ENCODE measurements at regions not wholly inside any gene's neighbourhood (a gene's known extent, or its start where the extent isn't known, plus 50 kb on each side); places are given as distances from the start of the nearest gene placed in this dataset.

DNA sequence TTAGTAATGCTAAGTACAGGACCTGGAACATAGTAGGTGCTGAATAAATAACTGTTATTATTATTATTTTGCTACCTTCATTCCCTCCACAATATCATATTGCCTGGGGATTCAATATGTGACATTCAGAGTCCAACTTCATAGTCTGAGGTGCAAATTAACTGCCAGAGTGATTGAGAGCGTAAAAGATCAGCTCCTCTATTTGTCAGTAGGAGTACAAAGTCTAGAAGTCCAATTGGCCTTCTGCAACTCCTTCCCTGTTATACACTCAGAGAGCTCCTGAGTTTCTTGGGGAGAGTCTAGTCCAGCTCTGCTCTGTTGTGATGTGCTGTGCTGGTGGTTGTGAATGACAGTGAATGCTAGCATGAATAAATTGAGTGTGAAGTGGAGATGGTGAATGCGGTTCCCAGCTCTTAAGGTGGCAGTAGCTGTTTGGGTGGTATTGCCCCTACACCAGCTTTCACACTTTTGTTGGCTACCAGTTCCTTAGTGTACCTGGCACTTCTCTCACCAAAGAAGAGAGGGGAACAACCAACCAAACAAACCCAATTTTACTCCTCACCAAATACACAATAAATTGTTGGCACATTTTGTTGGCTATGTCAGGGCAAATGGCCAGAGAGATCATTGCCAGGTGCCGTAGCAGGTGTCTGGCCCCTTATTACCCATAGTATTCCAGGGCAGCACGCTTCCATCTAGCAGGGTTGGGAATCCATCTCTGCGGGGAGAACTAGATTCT lies 270.1 kb upstream of the TBL1XR1 start:
- Histone ChIP-seq H3K27ac (no peak overlapping the region), H3K27me3 (no peaks in the 10 kb centered on the region), H3K9me3 (no peaks in the 10 kb centered on the region), H3K4me3 (no peak overlapping the region), H3K36me3 (no peaks in the 10 kb centered on the region), H3K4me1 (peaks cover 0 to 40% of the 10 kb centered on the region in 2 donors)
- intact Hi-C loops (cut with DNase I; ENCODE audit: low total_unique reads) = loop anchor here (5.0 to 10.0 kb wide), 2 partner anchors 110 to 217 kb away; no protein-coding TSS in a partner anchor
- TF ChIP-seq, protein P1, sequence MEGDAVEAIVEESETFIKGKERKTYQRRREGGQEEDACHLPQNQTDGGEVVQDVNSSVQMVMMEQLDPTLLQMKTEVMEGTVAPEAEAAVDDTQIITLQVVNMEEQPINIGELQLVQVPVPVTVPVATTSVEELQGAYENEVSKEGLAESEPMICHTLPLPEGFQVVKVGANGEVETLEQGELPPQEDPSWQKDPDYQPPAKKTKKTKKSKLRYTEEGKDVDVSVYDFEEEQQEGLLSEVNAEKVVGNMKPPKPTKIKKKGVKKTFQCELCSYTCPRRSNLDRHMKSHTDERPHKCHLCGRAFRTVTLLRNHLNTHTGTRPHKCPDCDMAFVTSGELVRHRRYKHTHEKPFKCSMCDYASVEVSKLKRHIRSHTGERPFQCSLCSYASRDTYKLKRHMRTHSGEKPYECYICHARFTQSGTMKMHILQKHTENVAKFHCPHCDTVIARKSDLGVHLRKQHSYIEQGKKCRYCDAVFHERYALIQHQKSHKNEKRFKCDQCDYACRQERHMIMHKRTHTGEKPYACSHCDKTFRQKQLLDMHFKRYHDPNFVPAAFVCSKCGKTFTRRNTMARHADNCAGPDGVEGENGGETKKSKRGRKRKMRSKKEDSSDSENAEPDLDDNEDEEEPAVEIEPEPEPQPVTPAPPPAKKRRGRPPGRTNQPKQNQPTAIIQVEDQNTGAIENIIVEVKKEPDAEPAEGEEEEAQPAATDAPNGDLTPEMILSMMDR (IDR thresholded peaks at IDR 0.05 in 4 of 5, conservative IDR thresholded peaks at IDR 0.05 in 1 of 5) = no peak
- no peak for TF ChIP-seq POLR2A (IDR thresholded peaks at IDR 0.05)
- in situ Hi-C loops (cut with MboI; ENCODE audit: low sequenced_read_pairs in 4 of 4) = loop anchor here in 1 of 4 donors (25.0 kb wide), 1 partner anchor 280 kb away; the partner anchor contains the start of gene TBL1XR1
- no peak for DNase-seq
- ATAC-seq = no peak

DNA sequence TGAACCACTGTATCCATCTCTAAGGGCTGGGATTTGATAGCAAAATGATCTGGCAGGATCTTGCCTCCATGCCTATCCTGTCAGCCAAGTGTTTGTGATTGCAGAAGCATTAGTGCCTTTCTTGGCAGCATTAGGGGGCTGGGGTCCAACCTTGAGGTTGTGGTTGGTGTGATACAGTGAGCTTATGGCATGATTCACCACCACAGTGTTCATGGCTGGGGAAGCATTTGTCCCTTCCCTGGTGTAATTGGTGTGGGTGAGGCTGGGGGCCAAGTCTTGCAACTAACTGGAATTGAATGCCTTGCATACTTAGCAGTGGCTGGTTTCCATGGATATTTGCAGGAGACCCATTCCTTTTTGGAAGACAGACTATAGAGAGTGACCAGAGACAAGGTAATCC lies 271.0 kb upstream of the TBL1XR1 start:
- in situ Hi-C loops (cut with MboI; ENCODE audit: low sequenced_read_pairs in 4 of 4) (loop anchor here in 1 of 4 donors (25.0 kb wide), 1 partner anchor 281 kb away; the partner anchor contains the start of gene TBL1XR1), intact Hi-C loops (cut with DNase I; ENCODE audit: low total_unique reads) (loop anchor here (5.0 to 10.0 kb wide), 2 partner anchors 111 to 216 kb away; no protein-coding TSS in a partner anchor)
- H3K4me3 ChIP-seq = no peak overlapping the region
- peaks cover 4 to 44% of the 10 kb centered on the region in 2 donors for H3K4me1 ChIP-seq
- ATAC-seq (no peak), DNase-seq (peak; percentile 33 to 40)
- no peaks in the 10 kb centered on the region for H3K27me3 ChIP-seq
- H3K36me3 ChIP-seq = no peaks in the 10 kb centered on the region
- TF ChIP-seq, protein P1 (IDR thresholded peaks at IDR 0.05 in 4 of 5, conservative IDR thresholded peaks at IDR 0.05 in 1 of 5) = no peak
- no peaks in the 10 kb centered on the region for H3K9me3 ChIP-seq
- H3K27ac ChIP-seq = no peak overlapping the region

DNA sequence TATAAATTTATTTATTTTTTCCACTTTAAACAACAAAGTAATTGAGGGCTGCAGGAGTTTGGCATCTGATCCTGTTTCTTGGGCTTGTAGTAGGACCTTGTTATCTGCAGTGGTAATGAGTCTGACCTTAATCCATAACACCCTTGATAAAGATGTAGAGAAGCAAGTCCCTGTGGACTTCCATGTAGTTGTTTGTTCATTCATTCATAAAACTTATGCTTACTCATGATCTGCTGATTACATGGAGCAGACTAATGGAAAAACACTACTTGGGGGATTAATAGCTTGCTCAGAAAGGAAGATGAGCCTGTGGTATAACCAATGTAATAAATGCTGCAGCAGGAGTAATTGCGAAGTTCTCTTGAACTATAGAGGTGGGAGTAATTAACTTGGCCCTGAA lies 271.5 kb upstream of the TBL1XR1 start:
- H3K9me3 ChIP-seq = no peaks in the 10 kb centered on the region
- intact Hi-C loops (cut with DNase I; ENCODE audit: low total_unique reads) (loop anchor here (5.0 to 10.0 kb wide), 2 partner anchors 112 to 216 kb away; no protein-coding TSS in a partner anchor), in situ Hi-C loops (cut with MboI; ENCODE audit: low sequenced_read_pairs in 4 of 4) (loop anchor here in 1 of 4 donors (25.0 kb wide), 1 partner anchor 282 kb away; the partner anchor contains the start of gene TBL1XR1)
- H3K4me3 ChIP-seq = no peak overlapping the region
- ATAC-seq (no peak), DNase-seq (no peak)
- TF ChIP-seq, protein P1 (IDR thresholded peaks at IDR 0.05 in 4 of 5, conservative IDR thresholded peaks at IDR 0.05 in 1 of 5) = no peak
- TF ChIP-seq POLR2A (IDR thresholded peaks at IDR 0.05) = no peak
- no peaks in the 10 kb centered on the region for H3K27me3 ChIP-seq
- peaks cover 6 to 42% of the 10 kb centered on the region in 2 donors for H3K4me1 ChIP-seq
- H3K27ac ChIP-seq = no peak overlapping the region
- H3K36me3 ChIP-seq = no peaks in the 10 kb centered on the region

DNA sequence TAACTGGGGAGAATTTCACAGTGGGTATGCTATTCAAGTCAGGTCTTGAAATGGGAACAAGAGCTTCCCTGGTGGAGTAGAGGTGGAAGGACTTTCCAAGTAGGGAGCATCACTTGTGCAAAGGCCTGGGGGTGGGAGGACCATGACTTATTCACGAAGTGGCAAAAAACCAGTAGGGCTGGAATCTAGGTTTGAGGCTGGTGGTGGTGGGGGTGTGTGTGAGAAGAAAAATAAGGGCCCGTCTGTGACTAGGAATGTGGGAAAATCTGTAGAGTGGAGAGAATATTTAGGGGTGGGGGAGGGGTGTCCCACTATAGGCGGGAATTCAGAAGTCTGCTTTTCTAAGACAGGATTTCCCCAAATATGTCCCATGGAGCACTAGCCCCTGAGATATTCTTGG lies 271.9 kb upstream of the TBL1XR1 start:
- DNase-seq (no peak), ATAC-seq (no peak)
- Histone ChIP-seq H3K27ac (no peak overlapping the region), H3K4me1 (peaks cover 6 to 38% of the 10 kb centered on the region in 2 donors), H3K36me3 (no peaks in the 10 kb centered on the region), H3K9me3 (no peaks in the 10 kb centered on the region), H3K4me3 (no peak overlapping the region), H3K27me3 (no peaks in the 10 kb centered on the region)
- in situ Hi-C loops (cut with MboI; ENCODE audit: low sequenced_read_pairs in 4 of 4) (loop anchor here in 1 of 4 donors (25.0 kb wide), 1 partner anchor 282 kb away; the partner anchor contains the start of gene TBL1XR1), intact Hi-C loops (cut with DNase I; ENCODE audit: low total_unique reads) (loop anchor here (5.0 to 10.0 kb wide), 2 partner anchors 112 to 216 kb away; no protein-coding TSS in a partner anchor)
- no peak for TF ChIP-seq POLR2A (IDR thresholded peaks at IDR 0.05)
- TF ChIP-seq, protein P1 (IDR thresholded peaks at IDR 0.05 in 4 of 5, conservative IDR thresholded peaks at IDR 0.05 in 1 of 5) = no peak
